Karpas-422 (cell line): ENCODE measurements at regions not wholly inside any gene's neighbourhood (a gene's known extent, or its start where the extent isn't known, plus 50 kb on each side); places are given as distances from the start of the nearest gene placed in this dataset.

Experiments
- DNase-seq: peaks from one replicate; pipeline ENCODE4 v3.0.0-alpha.2; 2015
- H2AFZ ChIP-seq: fragments of 200-600 bp; sonication (generic); 2 replicates; pipeline ENCODE4 v1.6.1; 2014; ENCODE audit warnings: antibody characterized with exemption, low read length, mixed read lengths
- H3K27ac ChIP-seq: fragments of 200-600 bp; sonication (generic); 2 replicates; pipeline ENCODE4 v1.5.1; 2014; ENCODE audit warnings: mild to moderate bottlenecking, low read length, moderate library complexity
- H3K27me3 ChIP-seq: fragments of 200-600 bp; sonication (generic); 2 replicates; pipeline ENCODE4 v1.6.1; 2014; ENCODE audit warnings: low read length, mixed read lengths
- H3K36me3 ChIP-seq: fragments of 200-600 bp; sonication (generic); 2 replicates; pipeline ENCODE4 v1.6.1; 2014; ENCODE audit warnings: low read length, mixed read lengths; ENCODE audit not compliant: insufficient read depth
- H3K4me1 ChIP-seq: fragments of 200-600 bp; sonication (generic); 2 replicates; pipeline ENCODE4 v1.6.1; 2014; ENCODE audit warnings: mild to moderate bottlenecking, low read length, mixed read lengths
- H3K4me2 ChIP-seq: fragments of 200-600 bp; sonication (generic); 2 replicates; pipeline ENCODE4 v1.6.1; 2014; ENCODE audit warnings: low read length, low read depth, mild to moderate bottlenecking; ENCODE audit not compliant: poor library complexity, severe bottlenecking
- H3K4me3 ChIP-seq: fragments of 200-600 bp; sonication (generic); 2 replicates; pipeline ENCODE4 v1.5.1; 2014; ENCODE audit warnings: mild to moderate bottlenecking, antibody characterized with exemption, low read length, mixed read lengths
- H3K79me2 ChIP-seq: fragments of 200-600 bp; sonication (generic); 2 replicates; pipeline ENCODE4 v1.6.1; 2014; ENCODE audit warnings: mild to moderate bottlenecking, low read length, mixed read lengths
- H3K9ac ChIP-seq: fragments of 200-600 bp; sonication (generic); 2 replicates; pipeline ENCODE4 v1.6.0; 2014; ENCODE audit warnings: low read length
- H3K9me2 ChIP-seq: fragments of 200-600 bp; sonication (generic), shearing (Covaris generic); replicated peaks from 2 replicates; pipeline ENCODE4 v1.6.0; 2014; ENCODE audit warnings: mild to moderate bottlenecking, low read length, moderate library complexity; ENCODE audit not compliant: insufficient read depth
- H3K9me3 ChIP-seq: fragments of 300-700, 200-600 bp; sonication (generic); 2 replicates; pipeline ENCODE4 v1.6.1; 2014; ENCODE audit warnings: low read length, mixed read lengths
- H4K20me1 ChIP-seq: fragments of 200-600 bp; sonication (generic); 2 replicates; pipeline ENCODE4 v1.6.1; 2014; ENCODE audit warnings: mild to moderate bottlenecking, antibody characterized with exemption, low read length, low read depth; ENCODE audit not compliant: insufficient read depth

DNA sequence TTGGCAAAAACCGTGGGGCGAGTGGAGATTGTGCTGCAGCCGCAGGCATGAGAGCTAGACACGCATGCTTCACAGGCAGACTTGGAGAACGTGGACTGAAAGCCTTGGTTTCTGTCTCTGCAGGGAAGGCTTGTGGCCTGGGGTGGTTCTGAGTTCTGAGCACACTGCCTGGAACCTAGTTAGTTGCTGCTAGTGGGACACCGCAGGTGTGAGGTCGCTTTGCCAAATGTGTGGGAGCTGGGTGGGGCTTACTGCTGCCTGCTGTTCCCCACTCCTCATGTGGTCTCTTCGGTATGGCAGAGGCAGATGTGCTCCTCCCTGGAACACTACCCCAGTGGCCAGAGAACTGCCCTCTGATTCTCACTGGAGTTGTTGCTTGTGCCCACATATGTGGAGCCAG, 484.0 kb downstream of the MMUT start:
- no peak for DNase-seq
- Histone ChIP-seq H3K9ac (no peak overlapping the region), H3K4me1 (no peaks in the 10 kb centered on the region), H3K9me2 (no peaks in the 10 kb centered on the region), H2AFZ (no peak overlapping the region), H3K27me3 (no peaks in the 10 kb centered on the region), H3K4me3 (no peak overlapping the region), H3K36me3 (no peaks in the 10 kb centered on the region), H4K20me1 (no peaks in the 10 kb centered on the region), H3K79me2 (no peaks in the 10 kb centered on the region), H3K27ac (no peak overlapping the region), H3K4me2 (no peak overlapping the region), H3K9me3 (no peaks in the 10 kb centered on the region)

DNA sequence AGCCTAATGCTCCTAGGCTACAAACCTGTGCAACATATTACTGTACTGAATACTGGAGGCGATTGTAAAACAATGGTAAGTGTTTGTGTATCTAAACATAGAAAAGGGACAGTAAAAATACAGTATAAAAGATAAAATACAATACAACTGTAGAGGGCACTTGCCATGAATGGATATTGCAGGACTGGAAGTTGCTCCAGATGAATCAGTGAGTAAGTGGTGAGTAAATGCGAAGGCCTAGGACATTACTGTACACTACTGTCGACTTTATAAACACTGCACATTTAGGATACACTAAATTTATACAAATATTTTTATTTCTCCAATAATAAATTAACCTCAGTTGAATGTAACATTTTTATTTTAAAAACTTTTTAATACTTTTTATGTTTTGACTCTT, 485.0 kb downstream of the MMUT start:
- H3K9me2 ChIP-seq: no peaks in the 10 kb centered on the region
- no peak overlapping the region for H3K4me2 ChIP-seq
- H3K4me3 ChIP-seq: no peak overlapping the region
- H3K27ac ChIP-seq: no peak overlapping the region
- no peaks in the 10 kb centered on the region for H3K4me1 ChIP-seq
- H3K9me3 ChIP-seq: no peaks in the 10 kb centered on the region
- no peaks in the 10 kb centered on the region for H3K27me3 ChIP-seq
- no peak overlapping the region for H2AFZ ChIP-seq
- H3K79me2 ChIP-seq: no peaks in the 10 kb centered on the region
- no peak overlapping the region for H3K9ac ChIP-seq
- H3K36me3 ChIP-seq: no peaks in the 10 kb centered on the region
- no peaks in the 10 kb centered on the region for H4K20me1 ChIP-seq
- DNase-seq: no peak

DNA sequence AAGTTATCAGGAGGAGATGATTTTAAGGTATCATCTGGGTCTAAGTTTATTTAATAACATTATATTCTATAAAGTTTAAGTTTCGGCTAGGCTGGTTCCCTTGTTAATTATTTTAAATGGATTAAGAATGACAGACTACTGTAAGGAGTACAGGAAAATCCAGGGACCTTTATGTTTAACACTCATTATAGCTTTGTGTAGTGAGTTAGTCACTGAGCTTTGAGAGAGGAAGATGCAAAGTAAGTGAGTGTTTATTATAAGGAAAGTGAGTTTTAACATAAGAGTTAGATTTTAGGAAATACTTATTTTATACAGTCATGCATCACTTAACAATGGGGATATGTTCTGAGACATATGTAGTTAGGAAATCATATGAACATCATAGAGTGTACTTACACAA, 485.5 kb downstream of the MMUT start:
- no peak for DNase-seq
- H3K79me2 ChIP-seq: no peaks in the 10 kb centered on the region

DNA sequence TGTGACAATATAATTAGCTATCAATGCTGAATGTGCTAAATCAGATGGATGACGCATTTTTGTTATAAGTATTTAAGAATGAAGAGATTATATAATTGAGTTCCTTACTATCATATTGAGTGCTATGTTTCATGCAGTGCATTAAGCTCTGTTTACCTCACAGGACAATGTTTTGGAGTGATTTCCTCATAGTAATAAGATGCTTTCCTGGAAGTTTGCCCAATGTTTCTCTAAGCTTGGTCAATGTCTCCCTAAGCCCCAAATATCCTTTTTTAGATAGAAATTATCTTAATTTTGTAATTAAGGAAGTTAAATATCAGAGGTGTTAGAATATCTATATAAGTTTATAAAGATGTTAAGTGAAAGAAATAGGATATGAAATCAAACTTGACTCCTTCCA, 489.6 kb downstream of the MMUT start:
- H3K9me2 ChIP-seq: no peaks in the 10 kb centered on the region
- no peaks in the 10 kb centered on the region for H3K4me1 ChIP-seq
- H3K9ac ChIP-seq: no peak overlapping the region
- no peak overlapping the region for H3K4me2 ChIP-seq
- H3K36me3 ChIP-seq: no peaks in the 10 kb centered on the region
- no peak overlapping the region for H2AFZ ChIP-seq
- H3K79me2 ChIP-seq: no peaks in the 10 kb centered on the region
- no peak overlapping the region for H3K27ac ChIP-seq
- H4K20me1 ChIP-seq: no peaks in the 10 kb centered on the region
- no peaks in the 10 kb centered on the region for H3K27me3 ChIP-seq
- no peak for DNase-seq
- H3K4me3 ChIP-seq: no peak overlapping the region
- H3K9me3 ChIP-seq: no peaks in the 10 kb centered on the region

More for the DNA sequence above, 485.5 kb downstream of the MMUT start:
- Histone ChIP-seq H3K36me3 (no peaks in the 10 kb centered on the region), H3K9ac (no peak overlapping the region), H3K4me3 (no peak overlapping the region), H3K27ac (no peak overlapping the region), H3K9me2 (no peaks in the 10 kb centered on the region), H3K27me3 (no peaks in the 10 kb centered on the region), H2AFZ (no peak overlapping the region), H3K9me3 (no peaks in the 10 kb centered on the region), H3K4me1 (no peaks in the 10 kb centered on the region), H4K20me1 (no peaks in the 10 kb centered on the region), H3K4me2 (no peak overlapping the region)

GRCh38 chr6:48961781-48962415, 501.2 kb downstream of the MMUT start:
- Histone ChIP-seq H3K27me3 (no peaks in the 10 kb centered on the region), H4K20me1 (no peaks in the 10 kb centered on the region), H3K36me3 (no peaks in the 10 kb centered on the region), H3K9ac (no peak overlapping the region), H3K9me2 (no peaks in the 10 kb centered on the region), H3K4me1 (no peaks in the 10 kb centered on the region), H2AFZ (no peak overlapping the region), H3K9me3 (no peaks in the 10 kb centered on the region), H3K79me2 (no peaks in the 10 kb centered on the region), H3K27ac (no peak overlapping the region), H3K4me2 (no peak overlapping the region), H3K4me3 (no peak overlapping the region)
- DNase-seq: no peak

DNA sequence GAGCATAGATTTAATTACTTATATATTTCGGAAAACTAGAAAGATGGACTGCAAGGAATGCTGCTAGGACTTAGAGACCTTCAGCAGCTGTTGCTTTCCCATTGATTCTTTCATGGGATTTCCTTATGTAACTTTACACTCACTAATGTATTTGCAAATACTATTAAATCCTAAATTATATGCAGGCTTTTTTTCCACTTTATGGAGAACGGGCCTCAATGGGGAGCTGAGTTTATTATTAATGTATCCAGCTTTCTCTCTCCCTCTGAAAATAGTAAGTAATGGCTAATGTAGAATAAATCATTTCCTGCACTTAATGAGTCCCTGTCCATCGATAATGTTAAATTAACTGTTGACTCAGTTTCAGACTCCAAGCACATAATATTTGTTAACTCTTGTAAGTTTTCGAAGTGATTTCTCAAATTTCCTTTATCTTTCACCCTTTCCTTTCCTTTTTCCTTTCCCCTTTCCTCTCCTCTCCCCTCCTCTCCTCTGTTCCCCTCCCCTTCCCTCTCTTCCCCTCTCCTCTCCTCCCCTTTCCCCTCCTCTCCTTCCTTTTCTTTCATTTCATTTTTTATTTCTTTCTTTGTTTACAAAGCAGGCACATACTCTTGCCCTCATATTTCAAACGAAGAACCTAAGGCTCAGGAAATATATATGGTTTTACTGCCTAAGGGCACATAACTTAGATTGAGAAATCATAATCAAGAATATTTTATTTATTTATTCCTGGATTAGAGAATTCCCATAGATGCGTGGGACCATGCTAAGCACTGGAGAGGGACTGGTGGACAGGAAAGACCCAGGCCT, 503.6 kb downstream of the MMUT start:
- no peaks in the 10 kb centered on the region for H3K4me1 ChIP-seq
- no peaks in the 10 kb centered on the region for H3K9me3 ChIP-seq
- H3K27me3 ChIP-seq: no peaks in the 10 kb centered on the region
- no peaks in the 10 kb centered on the region for H3K9me2 ChIP-seq
- no peaks in the 10 kb centered on the region for H3K79me2 ChIP-seq
- H4K20me1 ChIP-seq: no peaks in the 10 kb centered on the region
- H3K9ac ChIP-seq: no peak overlapping the region
- no peak overlapping the region for H2AFZ ChIP-seq
- no peak overlapping the region for H3K4me2 ChIP-seq
- no peak for DNase-seq
- no peak overlapping the region for H3K4me3 ChIP-seq
- H3K36me3 ChIP-seq: no peaks in the 10 kb centered on the region
- H3K27ac ChIP-seq: no peak overlapping the region

DNA sequence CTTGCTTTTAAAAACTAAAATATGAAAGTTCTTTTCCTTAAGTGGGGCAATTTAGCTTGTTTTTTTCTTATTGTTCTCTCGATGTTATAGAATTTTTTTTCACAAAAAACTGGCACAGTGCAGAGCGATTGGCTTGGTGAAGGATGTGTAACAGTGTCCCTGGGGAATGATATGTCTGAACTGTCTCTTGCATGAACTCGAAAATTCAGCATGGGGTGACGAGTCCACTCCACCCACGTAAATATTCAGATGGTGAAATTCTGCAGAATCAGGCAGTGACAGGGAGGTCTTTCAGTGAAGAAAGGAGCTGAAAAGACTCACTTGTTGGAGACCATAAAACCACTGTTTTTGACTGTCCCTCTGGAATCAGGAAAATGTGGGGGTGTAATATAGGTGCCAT, 505.3 kb downstream of the MMUT start:
- H3K4me1 ChIP-seq: no peaks in the 10 kb centered on the region
- no peaks in the 10 kb centered on the region for H3K9me2 ChIP-seq
- no peak overlapping the region for H3K4me3 ChIP-seq
- DNase-seq: no peak
- no peaks in the 10 kb centered on the region for H4K20me1 ChIP-seq
- no peak overlapping the region for H3K27ac ChIP-seq
- H3K36me3 ChIP-seq: no peaks in the 10 kb centered on the region
- no peak overlapping the region for H2AFZ ChIP-seq
- H3K79me2 ChIP-seq: no peaks in the 10 kb centered on the region
- H3K9me3 ChIP-seq: no peaks in the 10 kb centered on the region
- no peak overlapping the region for H3K4me2 ChIP-seq
- no peaks in the 10 kb centered on the region for H3K27me3 ChIP-seq
- H3K9ac ChIP-seq: no peak overlapping the region

GRCh38 chr6:48951917-48952316, 511.1 kb downstream of the MMUT start:
- H3K9me3 ChIP-seq: no peaks in the 10 kb centered on the region
- H3K4me3 ChIP-seq: no peak overlapping the region
- no peaks in the 10 kb centered on the region for H4K20me1 ChIP-seq
- H3K79me2 ChIP-seq: no peaks in the 10 kb centered on the region
- DNase-seq: no peak
- H3K9ac ChIP-seq: no peak overlapping the region
- H3K4me1 ChIP-seq: no peaks in the 10 kb centered on the region
- H3K36me3 ChIP-seq: no peaks in the 10 kb centered on the region
- H3K27me3 ChIP-seq: no peaks in the 10 kb centered on the region
- no peaks in the 10 kb centered on the region for H3K9me2 ChIP-seq
- H3K4me2 ChIP-seq: no peak overlapping the region
- H3K27ac ChIP-seq: no peak overlapping the region
- no peak overlapping the region for H2AFZ ChIP-seq
